HCT116 (cell line): ENCODE measurements at regions not wholly inside any gene's neighbourhood (a gene's known extent, or its start where the extent isn't known, plus 50 kb on each side); places are given as distances from the start of the nearest gene placed in this dataset.
A peak's percentile ranks its signal among the peaks of the same experiment; 100 is the strongest.

Source experiments
- ATAC-seq: fragments of 200-7000 bp; cut with Tn5 transposase; 2 replicates; pipeline ENCODE4 v1.9.1; 2020; ENCODE audit warnings: mild to moderate bottlenecking, moderate library complexity
- BruUV-seq: library from RNA; stranded (reverse); fragments of 400-500 nt; replicated peaks from 2 replicates; lab custom pipeline; 2021; lab: Mats Ljungman, UMichigan
- CTCF ChIA-PET: fragments of 300-600 bp; sonication (Branson Sonifier 250); formaldehyde crosslinking; loops from one replicate; lab custom pipeline; 2021; ENCODE audit warnings: antibody characterized with exemption; lab: Charles Lee
- POLR2A ChIA-PET: fragments of 300-600, 350-600 bp; sonication (Branson Sonifier 250); formaldehyde crosslinking; loops from one replicate; lab custom pipeline; 2021; ENCODE audit warnings: antibody characterized with exemption; lab: Charles Lee
- RAD21 ChIA-PET, 2 experiments: fragments of 300-600 bp; sonication (Branson Sonifier 250); formaldehyde crosslinking; loops; one replicate each; lab custom pipeline; 2023; ENCODE audit warnings: low total read pairs in 2 of 2; ENCODE audit not compliant: uncharacterized antibody in 2 of 2, unreplicated experiment in 2 of 2, low non-redundant PET in 1 of 2; lab: Charles Lee
- DNase-seq: peaks from one replicate; pipeline ENCODE4 v3.0.0-alpha.2; 2010; ENCODE audit warnings: low read depth, low spot score
- H2AFZ ChIP-seq: fragments of 200-600 bp; shearing (Covaris generic), sonication (generic); 2 replicates; pipeline ENCODE4 v1.6.1; 2017; ENCODE audit warnings: low read depth, mixed run types, mixed read lengths, antibody characterized with exemption, low read length; ENCODE audit not compliant: poor library complexity, severe bottlenecking
- H3K27ac ChIP-seq: 2 replicates; pipeline ENCODE4 v1.5.1; 2012; ENCODE audit warnings: low read depth, low read length
- H3K27me3 ChIP-seq: fragments of 200-600 bp; sonication (generic); 2 replicates; pipeline ENCODE4 v1.6.1; 2016; ENCODE audit warnings: mixed run types, low read length, mixed read lengths; ENCODE audit not compliant: insufficient read depth
- H3K36me3 ChIP-seq, 2 experiments: fragments of 200-500 bp in 1 of 2; fragments of 200-600 bp in 1 of 2; sonication (Bioruptor generic) in 1 of 2; sonication (generic) in 1 of 2; 2 replicates each; pipeline versions ENCODE4 v1.5.1 to v1.6.1; 2014 to 2016; ENCODE audit warnings: low read length in 2 of 2, inconsistent platforms in 1 of 2, mixed read lengths in 1 of 2, mixed run types in 1 of 2; ENCODE audit not compliant: insufficient read depth in 2 of 2, control insufficient read depth in 1 of 2
- H3K4me1 ChIP-seq, 2 experiments: fragments of 200-600 bp in 1 of 2; sonication (generic) in 1 of 2; 2 replicates each; pipeline versions ENCODE4 v1.5.1 to v1.6.1; 2012 to 2017; ENCODE audit warnings: low read length in 2 of 2, inconsistent platforms in 1 of 2, mild to moderate bottlenecking in 1 of 2, mixed read lengths in 1 of 2, mixed run types in 1 of 2, moderate library complexity in 1 of 2; ENCODE audit not compliant: insufficient read depth in 2 of 2, control insufficient read depth in 1 of 2
- H3K4me2 ChIP-seq: fragments of 200-600 bp; sonication (generic); 2 replicates; pipeline ENCODE4 v1.6.1; 2017; ENCODE audit warnings: mixed run types, low read length, mixed read lengths
- H3K4me3 ChIP-seq, 2 experiments: fragments of 200-600 bp in 1 of 2; sonication (generic) in 1 of 2; replicated peaks in 1 of 2; 2 replicates each; pipeline ENCODE4 v1.5.1; 2011 to 2016; ENCODE audit warnings: low read length in 2 of 2, control low read depth in 1 of 2, low read depth in 1 of 2, mild to moderate bottlenecking in 1 of 2, mixed read lengths in 1 of 2, mixed run types in 1 of 2
- H3K79me2 ChIP-seq: fragments of 200-600 bp; sonication (generic); 2 replicates; pipeline ENCODE4 v1.6.1; 2017; ENCODE audit warnings: mild to moderate bottlenecking, mixed run types, low read length, moderate library complexity, mixed read lengths; ENCODE audit not compliant: insufficient read depth
- H3K9ac ChIP-seq: fragments of 200-600 bp; sonication (generic); 2 replicates; pipeline ENCODE4 v1.6.1; 2016; ENCODE audit warnings: low read length, mixed read lengths
- H3K9me2 ChIP-seq: fragments of 200-600 bp; sonication (generic), shearing (Covaris generic); 2 replicates; pipeline ENCODE4 v1.6.1; 2017; ENCODE audit warnings: mixed run types, mild to moderate bottlenecking, moderate library complexity; ENCODE audit not compliant: insufficient read depth
- H3K9me3 ChIP-seq, 2 experiments: fragments of 200-500 bp in 1 of 2; fragments of 200-600 bp in 1 of 2; sonication (Bioruptor generic) in 1 of 2; sonication (generic) in 1 of 2; 2 replicates each; pipeline ENCODE4 v1.6.1; 2014 to 2017; ENCODE audit warnings: low read length in 2 of 2, mixed read lengths in 2 of 2, inconsistent platforms in 1 of 2, low read depth in 1 of 2, mild to moderate bottlenecking in 1 of 2, mixed run types in 1 of 2, moderate library complexity in 1 of 2; ENCODE audit not compliant: control insufficient read depth in 1 of 2, insufficient read depth in 1 of 2
- H4K20me1 ChIP-seq: fragments of 200-600 bp; sonication (generic), shearing (Covaris generic); 2 replicates; pipeline ENCODE4 v1.6.1; 2017; ENCODE audit warnings: mixed run types, mild to moderate bottlenecking, moderate library complexity; ENCODE audit not compliant: insufficient read depth
- CEBPB ChIP-seq: IDR thresholded peaks from 2 replicates; pipeline ENCODE4 v1.6.1; 2012; ENCODE audit warnings: low read depth
- ELF1 ChIP-seq: IDR thresholded peaks from 2 replicates; pipeline ENCODE4 v1.6.1; 2012; ENCODE audit warnings: low read depth, borderline replicate concordance
- JUND ChIP-seq: IDR thresholded peaks from 2 replicates; pipeline ENCODE4 v1.6.1; 2012
- REST ChIP-seq: IDR thresholded peaks from 2 replicates; pipeline ENCODE4 v1.6.1; 2012; ENCODE audit warnings: low read depth
- SP1 ChIP-seq: IDR thresholded peaks from 2 replicates; pipeline ENCODE4 v1.6.1; 2012; ENCODE audit warnings: low read depth
- intact Hi-C: fragments of 100-400 bp; cut with micrococcal nuclease; formaldehyde crosslinking; loops from 2 replicates; pipeline ENCODE4 v1.10.0; 2022

GRCh38 chr2:37560241-37560848 lies 111.1 kb downstream of the CDC42EP3 start:
- BruUV-seq = no TSS peak

More at GRCh38 chr2:37560241-37560848, 111.1 kb downstream of the CDC42EP3 start:
- ATAC-seq = no peak
- ChIA-PET CTCF (no interaction called here), RAD21 (no interaction called here), POLR2A (interaction anchor here (0.8 kb wide), 1 partner anchor 112 kb away, joined by 3 read pairs; no protein-coding TSS in a partner anchor)
- no peak for TF ChIP-seq REST
- no peak for TF ChIP-seq ELF1
- no peak for TF ChIP-seq CEBPB
- no peak for TF ChIP-seq SP1
- no peak for TF ChIP-seq JUND
- no peak for DNase-seq
- peak overlapping the region; percentile 77 for H3K4me2 ChIP-seq
- H3K27ac ChIP-seq = peak overlapping the region; percentile 77; the same call in 1 of the 2 replicates
- H4K20me1 ChIP-seq = no peaks in the 10 kb centered on the region
- no peak overlapping the region for H3K4me3 ChIP-seq
- H3K9ac ChIP-seq = no peak overlapping the region
- H3K9me2 ChIP-seq = no peaks in the 10 kb centered on the region
- H3K27me3 ChIP-seq = no peaks in the 10 kb centered on the region
- H3K9me3 ChIP-seq = no peaks in the 10 kb centered on the region
- intact Hi-C loops = no loop called here
- no peaks in the 10 kb centered on the region for H3K79me2 ChIP-seq
- peak overlapping the region; percentile 76 for H2AFZ ChIP-seq
- H3K4me1 ChIP-seq = peaks cover 21 to 45% of the 10 kb centered on the region in 2 experiments
- H3K36me3 ChIP-seq = no peaks in the 10 kb centered on the region
